ENCODE measurements at regions not wholly inside any gene's neighbourhood (a gene's known extent, or its start where the extent isn't known, plus 50 kb on each side); places are given as distances from the start of the nearest gene placed in this dataset.

DNA sequence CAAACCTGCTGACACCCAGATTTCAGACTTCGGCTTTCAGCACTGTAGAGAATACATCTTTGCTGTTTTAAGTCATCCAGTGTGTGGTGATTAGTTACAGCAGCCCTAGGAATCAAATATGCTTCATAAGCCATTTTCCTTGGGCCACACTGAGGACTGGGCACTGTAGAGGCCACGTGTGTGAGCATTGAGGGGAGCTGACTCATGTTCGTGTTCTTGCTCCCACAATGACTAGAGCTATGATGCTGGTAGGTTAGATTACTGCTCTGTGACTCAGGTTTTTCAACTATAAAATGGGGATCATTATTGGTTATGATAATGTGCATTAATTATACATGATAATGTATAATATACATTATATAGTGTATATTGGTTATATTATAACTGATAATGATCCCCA is 96.5 kb upstream of the PALM2AKAP2 start:
- TF ChIP-seq RAD21 (IDR thresholded peaks at IDR 0.05; ENCODE audit: low read depth) (no peak), POLR2AphosphoS5 (IDR thresholded peaks at IDR 0.05; ENCODE audit: low read depth, low read length) (no peak)
- TF ChIP-seq, protein P1, sequence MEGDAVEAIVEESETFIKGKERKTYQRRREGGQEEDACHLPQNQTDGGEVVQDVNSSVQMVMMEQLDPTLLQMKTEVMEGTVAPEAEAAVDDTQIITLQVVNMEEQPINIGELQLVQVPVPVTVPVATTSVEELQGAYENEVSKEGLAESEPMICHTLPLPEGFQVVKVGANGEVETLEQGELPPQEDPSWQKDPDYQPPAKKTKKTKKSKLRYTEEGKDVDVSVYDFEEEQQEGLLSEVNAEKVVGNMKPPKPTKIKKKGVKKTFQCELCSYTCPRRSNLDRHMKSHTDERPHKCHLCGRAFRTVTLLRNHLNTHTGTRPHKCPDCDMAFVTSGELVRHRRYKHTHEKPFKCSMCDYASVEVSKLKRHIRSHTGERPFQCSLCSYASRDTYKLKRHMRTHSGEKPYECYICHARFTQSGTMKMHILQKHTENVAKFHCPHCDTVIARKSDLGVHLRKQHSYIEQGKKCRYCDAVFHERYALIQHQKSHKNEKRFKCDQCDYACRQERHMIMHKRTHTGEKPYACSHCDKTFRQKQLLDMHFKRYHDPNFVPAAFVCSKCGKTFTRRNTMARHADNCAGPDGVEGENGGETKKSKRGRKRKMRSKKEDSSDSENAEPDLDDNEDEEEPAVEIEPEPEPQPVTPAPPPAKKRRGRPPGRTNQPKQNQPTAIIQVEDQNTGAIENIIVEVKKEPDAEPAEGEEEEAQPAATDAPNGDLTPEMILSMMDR (IDR thresholded peaks at IDR 0.05 in 2 of 3, conservative IDR thresholded peaks at IDR 0.05 in 1 of 3; ENCODE audit: borderline replicate concordance in 1 of 3, insufficient read depth in 1 of 3, low read depth in 2 of 3, low read length in 2 of 3), result no peak

Data from HCT116 (cell line).